HTR-8/SVneo (cell line): ENCODE measurements at regions not wholly inside any gene's neighbourhood (a gene's known extent, or its start where the extent isn't known, plus 50 kb on each side); places are given as distances from the start of the nearest gene placed in this dataset.

Experiments
- DNase-seq: peaks from one replicate; pipeline ENCODE4 v3.0.0; 2011; ENCODE audit warnings: low spot score, mixed read lengths; ENCODE audit not compliant: insufficient read length
- FAIRE-seq: peaks from 2 replicates; lab custom pipeline; 2011; peaks lifted over from hg19 to GRCh38; lab: Jason Lieb, UNC

DNA sequence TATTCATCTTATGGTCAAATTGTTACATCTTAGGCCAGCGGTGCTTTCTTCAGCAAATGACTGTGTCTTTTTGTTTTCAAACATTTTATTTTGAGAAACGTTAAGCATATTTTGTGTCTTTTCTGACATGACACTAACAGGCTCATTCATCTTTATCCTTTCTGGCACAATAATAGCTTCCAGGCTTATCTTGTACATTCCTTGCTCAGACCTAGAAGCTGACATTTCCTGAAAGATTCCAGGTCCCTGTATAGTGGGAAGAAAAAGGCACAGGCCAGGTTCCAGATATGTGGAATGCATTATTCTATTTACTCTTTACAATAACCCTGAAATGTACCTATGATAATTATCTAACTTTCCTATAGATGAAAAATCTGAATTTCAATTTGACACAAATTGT, 379.1 kb upstream of the B3GAT1 start:
- FAIRE-seq (no peak), DNase-seq (no peak)

DNA sequence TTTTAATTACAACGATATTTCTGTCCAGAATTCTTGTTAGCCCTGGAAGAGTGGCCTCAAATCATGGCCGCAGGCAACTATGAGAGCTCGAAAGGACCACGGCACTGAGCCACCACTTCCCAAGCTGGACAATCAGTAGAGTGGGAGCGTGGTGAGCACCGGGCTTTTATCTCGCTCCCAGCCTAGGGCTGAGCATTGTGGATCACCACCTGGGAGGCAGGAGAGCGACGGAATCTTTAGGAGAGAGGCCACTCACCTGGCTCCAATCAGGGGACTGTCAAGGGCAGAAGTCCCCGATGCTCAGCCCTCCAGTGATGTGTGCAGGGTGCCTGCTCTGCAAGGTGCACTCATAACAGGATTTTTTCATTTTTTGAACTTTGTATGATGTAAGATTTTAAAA, 377.1 kb upstream of the B3GAT1 start:
- no peak for DNase-seq
- no peak for FAIRE-seq

DNA sequence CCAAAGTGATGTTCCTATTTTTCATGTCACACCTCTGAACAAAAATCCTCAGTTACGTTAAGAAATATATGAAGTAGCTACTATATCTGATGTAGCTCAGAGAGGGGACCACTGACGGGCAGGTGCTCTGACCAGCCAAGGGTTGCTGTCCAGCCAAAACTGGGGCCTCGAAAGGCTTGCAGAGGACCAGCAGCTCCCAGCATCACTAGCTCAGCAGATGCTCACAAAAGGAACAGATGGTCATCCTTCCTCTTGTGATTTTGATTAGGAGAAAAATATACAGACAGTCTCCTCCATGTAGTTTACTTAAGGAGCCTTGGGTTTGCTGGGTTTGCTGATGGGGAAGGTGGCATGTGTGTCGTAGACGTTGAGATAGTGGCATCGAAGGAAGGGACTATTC, 374.6 kb upstream of the B3GAT1 start:
- FAIRE-seq (no peak), DNase-seq (no peak)

DNA sequence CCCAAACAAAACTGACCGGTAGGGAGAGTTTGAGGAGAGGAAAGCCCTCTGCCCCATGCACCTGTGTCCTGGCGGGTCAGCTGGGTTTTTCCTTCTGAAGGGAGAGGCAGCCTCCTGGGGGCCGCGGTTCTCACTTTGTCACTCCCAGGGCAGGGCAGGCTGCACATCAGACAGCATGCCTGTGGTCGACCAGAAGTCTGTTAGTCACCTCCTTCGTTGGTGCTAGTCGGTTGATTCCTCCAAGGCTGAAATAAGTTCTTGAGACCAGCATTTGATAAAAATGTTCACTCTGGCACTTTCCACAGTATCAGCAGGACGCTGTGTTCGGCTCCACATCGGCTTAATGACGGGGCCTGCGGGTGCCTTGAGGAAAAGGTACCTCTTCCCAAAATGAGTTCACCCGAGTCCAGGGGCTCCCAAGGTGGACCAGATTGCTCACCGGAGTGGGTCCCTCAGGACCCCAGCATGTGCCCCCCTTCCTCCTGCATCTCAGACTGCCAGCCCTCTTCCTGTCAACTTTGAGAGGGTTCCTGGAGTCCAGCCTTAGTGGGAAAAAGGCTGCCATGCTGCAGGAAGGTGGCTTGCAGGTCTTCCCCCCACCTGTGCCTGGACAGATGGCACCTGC, 373.7 kb upstream of the B3GAT1 start:
- no peak for FAIRE-seq
- DNase-seq: no peak

DNA sequence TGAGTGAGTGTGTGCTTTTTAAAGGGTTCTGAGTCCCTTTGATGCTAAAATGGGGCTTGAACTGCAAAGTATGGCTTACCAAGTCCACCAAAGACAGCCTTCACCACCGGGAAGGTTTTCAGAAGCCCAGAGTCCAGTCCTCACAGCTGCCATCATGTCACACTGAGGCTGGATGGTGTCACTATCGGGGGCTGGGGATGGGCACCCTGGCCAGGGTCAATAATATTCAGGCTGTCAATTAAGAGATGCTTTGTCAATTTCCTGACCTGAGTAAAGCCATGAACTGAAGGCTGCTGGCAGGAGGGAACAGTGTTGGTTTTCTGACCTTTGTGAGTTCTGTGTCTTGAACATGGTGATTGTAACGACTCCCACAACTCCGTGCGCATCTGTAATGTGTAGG, 373.0 kb upstream of the B3GAT1 start:
- FAIRE-seq (no peak), DNase-seq (no peak)

DNA sequence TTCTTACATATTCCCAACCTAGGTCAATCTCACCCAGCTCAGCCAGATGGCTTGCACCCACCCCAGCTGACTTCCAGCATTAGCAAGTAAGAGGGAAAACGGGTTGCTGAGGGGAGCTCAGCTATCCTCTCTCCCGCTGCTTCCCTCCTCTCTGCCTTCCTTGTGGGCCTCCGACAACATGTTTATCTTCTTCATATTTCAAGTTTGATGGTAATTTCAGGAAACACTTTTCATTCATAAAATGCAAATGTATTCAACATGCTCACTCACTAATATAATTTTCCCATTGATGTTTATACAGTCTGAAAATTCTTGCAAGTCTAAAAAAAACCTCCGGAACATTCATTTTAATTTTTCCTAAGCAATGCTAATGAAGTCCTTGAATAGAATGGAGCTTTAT, 372.5 kb upstream of the B3GAT1 start:
- DNase-seq (no peak), FAIRE-seq (no peak)

DNA sequence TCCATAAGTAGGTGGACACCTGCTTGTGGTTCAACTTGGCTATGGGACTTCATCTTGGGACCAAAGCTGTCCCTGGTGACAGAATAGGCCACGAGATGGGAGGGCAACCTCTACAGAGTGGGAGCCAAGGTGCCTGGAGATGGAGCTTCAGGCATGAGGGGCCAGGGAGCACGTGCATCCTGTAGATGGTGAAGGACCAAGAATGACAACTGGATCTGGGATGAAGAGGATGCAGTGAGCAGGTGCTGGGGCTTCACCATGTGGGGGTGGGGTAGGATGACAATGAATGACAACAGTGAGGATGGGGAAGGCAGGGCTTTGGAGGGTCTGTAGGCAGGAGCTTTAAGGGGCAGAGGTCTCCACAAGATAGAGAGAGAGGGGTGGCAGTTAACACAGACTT, 372.0 kb upstream of the B3GAT1 start:
- FAIRE-seq (no peak), DNase-seq (no peak)

DNA sequence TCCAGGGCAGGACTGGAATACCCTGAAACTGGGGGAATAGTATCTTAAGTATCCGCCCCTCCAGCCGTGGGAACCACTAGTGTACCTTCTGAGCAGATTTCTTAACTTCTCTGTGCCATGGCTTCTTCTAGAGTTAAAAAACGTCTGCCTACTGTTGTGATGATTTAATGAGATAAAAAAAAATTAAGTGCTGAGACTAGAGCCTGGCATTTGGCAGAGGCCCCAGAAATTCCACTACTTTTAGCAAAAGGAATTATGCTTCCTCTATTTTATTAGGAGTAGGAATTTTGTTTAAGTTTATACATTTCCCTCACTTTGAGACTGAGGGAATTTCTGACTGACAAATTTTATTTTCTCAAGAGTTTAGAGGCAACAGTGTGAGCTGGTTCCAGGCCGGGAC, 371.2 kb upstream of the B3GAT1 start:
- no peak for DNase-seq
- FAIRE-seq: no peak

DNA sequence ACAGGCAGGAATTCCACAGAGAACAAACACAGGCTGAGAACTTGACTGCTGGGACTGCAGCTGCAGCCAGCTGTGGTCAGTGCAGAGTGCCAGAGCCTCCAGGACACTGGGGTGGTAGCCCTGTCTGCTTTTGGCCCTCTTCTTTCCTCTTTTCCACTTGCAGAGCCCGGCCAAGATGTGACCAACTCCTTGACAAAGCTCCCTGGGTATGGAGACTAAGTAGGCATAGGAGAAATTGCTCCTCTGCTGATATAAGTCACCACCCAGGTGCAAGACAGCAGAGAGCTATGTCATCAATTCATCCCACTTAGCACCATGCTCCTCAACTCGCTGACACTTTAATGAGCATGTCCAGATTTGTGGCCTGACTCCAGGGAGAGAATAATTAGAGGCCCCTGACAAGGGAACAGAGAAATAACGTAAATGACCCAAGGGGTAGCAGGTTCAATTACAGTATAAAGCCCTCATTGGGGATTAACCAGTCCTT, 369.4 kb upstream of the B3GAT1 start:
- no peak for FAIRE-seq
- DNase-seq: no peak

DNA sequence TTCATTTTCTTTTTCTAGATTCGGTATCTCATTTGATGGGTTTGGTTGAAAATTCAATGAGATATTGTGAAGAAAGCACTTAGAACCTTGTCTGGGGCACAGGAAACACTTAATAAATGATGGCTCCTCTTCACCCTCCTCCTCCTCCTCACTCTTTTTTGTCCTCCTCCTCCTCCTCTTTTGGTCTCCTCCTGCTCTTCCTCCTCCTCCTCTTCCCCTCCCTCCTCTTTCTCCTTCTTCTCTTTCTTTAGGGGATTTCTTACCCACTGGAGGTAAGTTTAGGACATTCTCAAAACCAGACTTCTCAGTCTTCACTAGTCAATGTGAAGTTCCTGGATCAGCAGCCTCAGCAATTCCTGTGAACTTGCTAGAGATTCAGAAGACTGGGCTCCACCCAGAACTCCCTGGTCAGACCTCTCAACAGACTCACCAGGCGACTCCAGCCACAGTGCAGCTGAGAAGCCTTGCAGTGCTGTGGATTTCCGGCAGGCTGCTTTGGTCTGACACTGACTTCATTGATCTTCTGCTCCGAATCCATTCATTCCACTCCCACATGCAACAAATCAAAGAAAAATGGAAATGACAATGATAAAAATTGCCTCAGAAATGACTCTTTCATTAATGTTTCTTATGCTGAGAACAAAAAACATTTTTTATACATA, 368.6 kb upstream of the B3GAT1 start:
- FAIRE-seq (no peak), DNase-seq (no peak)

DNA sequence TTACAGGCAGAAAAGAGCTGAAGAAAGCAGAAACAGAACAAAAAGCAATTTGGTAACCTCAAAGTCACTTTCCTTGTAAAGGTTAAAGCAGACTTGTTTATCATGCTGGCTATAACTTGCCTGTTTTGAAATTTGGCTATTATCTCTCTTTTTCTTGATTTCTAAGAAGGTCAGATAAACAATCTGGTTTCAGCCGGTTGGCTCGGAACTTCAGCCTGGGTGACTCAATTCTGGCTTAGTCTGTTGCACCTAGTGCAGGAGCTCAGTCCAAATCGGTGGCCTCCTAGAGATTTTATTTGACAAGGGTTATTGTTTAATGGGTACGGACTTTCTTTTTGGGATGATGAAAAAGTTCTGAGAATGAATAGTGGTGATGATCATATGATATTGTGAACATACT, 367.1 kb upstream of the B3GAT1 start:
- FAIRE-seq (no peak), DNase-seq (no peak)

DNA sequence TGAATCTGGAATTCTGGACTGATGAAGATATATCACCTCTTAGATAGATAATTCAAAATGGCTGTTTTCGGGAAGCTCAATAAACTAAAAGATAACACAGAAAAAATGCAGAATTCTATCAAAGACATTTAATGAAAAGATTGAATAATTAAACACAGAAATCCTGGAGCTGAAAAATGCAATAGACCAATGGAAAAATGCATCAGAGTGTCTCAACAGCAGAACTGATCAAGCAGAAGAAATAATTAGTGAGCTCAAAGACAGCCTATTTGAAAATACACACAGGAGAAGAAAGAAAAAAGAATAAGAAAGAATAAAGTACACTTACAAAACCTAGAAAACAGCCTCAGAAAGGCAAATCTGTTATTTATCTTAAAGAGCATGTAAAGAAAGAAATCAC, 356.4 kb upstream of the B3GAT1 start:
- DNase-seq (no peak), FAIRE-seq (no peak)

DNA sequence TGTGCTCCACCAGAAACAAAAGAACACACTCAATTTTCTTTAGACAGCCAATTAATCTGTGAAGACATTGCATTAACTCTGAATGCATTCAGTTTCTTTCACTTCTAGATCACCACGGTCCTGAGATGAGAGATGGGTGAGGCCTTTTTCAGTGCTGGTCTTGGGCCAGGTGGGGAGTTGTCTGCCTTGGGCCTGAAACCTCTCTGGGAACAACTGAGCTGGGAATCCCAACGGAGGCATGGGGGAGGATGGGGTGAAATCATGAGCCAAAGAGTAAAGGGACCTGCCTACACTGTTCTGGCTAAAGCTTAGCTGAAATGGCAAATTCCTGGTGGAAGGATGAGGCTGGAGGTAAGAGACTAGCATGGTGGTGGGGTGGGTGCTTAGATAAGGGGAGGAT, 353.5 kb upstream of the B3GAT1 start:
- DNase-seq (no peak), FAIRE-seq (no peak)

DNA sequence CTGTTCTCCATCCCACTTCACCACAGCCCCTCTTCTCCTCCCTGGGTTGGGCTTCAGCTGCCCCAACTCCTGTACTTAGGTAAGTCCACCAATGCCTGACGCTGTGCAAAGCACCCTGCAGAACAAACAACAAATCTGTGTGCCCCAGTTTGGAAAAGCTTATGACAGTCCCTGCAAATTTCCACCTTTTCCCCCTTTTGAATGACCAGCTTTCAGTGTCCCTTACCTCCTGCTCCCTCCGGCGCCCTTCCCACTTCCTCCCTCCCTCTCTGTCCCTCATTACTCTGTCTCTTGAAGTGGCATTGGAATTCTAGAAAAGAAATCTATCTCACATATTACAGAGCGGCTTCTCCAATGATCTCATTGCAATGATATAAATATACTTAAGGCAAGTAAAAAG, 352.9 kb upstream of the B3GAT1 start:
- no peak for FAIRE-seq
- no peak for DNase-seq

DNA sequence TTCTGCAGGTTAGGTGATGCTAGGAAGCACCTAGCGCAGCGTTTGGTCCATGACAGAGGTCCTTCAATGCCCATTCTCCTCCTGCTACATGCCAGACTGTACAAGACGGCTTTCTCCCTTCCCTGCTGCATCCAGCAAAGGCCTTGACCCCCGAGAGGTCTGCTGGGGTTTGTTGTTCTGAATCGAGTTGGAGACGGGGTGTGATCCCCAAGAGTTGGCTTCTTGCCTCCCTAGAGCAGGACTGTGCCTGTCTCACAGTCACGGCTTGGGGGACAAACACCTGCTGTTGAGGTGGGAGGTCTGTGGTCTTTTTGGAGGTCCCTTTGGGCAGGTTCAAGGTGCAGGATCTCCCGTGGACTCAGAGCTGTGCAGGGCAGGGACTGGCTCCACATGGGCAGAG, 352.3 kb upstream of the B3GAT1 start:
- FAIRE-seq: no peak
- no peak for DNase-seq

DNA sequence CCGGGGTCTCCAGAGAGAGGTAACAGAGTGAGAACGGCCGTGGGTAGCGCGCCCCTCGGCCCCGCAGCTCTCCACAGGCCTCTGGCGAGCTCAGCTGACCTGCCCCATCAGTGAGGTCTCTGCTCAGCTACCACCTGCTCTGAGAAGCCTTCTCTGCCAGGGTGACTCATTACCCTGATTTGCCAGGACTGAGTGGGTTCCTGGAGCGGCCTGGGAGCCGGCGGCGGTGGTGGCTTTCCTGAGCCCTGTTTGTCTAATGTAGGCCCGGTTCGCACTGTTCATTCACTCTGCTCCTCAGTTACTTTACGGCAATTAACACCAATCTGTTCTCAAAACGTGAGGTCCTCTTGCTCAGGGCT, 351.0 kb upstream of the B3GAT1 start:
- FAIRE-seq (no peak), DNase-seq (no peak)

DNA sequence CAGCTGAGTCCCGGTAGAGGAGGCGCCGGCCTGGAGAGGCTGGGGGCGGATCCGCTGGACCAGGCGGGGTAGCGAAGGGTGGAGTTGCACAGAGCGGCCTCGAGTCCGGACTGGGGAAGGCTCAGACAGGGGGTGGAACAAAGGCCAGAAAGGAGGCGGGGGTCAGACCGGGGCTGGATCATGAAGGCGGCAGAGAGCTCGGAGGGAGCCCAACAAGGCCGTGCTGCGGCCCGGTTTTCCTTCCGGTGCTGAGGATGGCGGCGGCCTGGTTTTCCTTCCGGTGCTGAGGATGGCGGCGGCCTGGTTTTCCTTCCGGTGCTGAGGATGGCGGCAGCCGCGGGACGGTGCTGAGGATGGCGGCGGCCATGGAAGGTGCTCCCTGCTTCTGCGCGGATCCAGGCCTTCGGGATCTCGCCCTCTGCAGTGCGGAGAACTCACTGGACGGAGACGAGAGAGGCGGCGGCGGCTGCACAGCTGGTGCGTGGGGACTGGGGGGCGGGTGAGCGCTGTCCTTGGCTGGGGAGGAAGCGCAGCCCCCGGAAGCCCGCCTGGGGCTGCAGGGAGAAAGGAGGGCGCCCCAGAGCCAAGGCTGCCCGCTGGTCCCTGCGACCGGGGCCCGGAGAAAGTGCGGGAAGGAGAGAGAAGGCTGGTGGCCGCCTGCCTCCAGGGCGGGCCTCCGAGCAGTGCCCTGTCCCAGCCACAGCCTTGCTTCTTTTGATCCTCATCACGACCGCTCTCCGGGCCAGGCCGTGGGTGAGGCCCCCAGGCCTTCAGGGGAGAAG, 350.4 kb upstream of the B3GAT1 start:
- FAIRE-seq: no peak

DNA sequence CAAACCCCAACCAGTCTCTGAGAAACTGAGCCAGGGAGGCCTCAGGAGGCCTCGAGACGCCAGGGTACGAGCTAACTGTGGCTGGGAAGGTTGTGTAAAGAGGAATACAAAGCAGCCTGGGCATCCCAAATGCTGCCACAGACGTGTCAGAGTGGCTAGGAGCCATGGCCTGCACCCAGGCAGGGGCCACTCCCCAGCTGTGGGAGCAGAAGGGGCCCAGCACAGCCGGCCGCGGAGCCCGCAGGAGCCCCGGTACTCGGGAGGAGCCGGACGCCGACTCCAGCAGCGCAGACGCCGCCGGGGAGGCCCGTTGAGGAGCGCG, 349.8 kb upstream of the B3GAT1 start:
- FAIRE-seq (no peak), DNase-seq (no peak)

More for the DNA sequence above, 350.4 kb upstream of the B3GAT1 start:
- no peak for DNase-seq

DNA sequence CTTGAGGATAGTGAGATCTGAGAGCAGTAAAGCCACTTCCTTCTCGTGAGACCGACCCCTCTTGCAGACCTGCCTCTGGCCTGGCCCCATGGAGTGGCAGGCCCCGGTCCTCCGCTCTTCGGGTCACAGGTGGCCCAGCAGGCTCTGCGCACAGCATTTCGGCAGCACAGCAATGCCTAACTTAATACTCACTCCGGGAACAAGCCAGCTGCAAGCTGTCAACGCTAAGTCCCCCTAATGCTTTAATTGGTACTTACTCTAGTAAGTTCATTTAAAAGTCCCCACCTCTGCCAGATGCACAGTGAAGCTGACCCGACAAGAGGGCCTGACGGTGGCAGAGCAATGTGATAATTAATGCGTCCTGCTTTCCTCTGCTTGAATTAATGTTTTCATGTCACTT, 349.3 kb upstream of the B3GAT1 start:
- DNase-seq (no peak), FAIRE-seq (no peak)

DNA sequence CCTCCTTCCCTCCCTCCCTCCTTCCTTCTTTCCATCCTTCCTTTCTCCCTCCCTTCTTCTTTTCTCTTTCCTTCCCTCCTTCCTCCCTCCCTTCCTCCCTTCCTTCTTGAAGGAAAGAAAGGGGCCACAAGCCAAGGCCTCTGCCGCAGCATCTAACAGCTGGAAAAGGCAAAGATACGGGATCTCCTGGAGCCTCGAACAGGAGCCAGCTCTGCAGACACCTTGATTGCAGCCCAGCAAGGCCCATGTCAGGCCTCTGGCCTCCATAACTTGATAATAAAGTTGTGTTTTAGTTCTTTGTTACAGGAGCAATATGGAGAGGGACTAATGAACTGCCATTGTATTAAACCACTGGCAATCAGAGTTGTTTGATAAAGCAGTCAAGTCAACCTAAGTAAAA, 348.9 kb upstream of the B3GAT1 start:
- no peak for DNase-seq
- FAIRE-seq: no peak

DNA sequence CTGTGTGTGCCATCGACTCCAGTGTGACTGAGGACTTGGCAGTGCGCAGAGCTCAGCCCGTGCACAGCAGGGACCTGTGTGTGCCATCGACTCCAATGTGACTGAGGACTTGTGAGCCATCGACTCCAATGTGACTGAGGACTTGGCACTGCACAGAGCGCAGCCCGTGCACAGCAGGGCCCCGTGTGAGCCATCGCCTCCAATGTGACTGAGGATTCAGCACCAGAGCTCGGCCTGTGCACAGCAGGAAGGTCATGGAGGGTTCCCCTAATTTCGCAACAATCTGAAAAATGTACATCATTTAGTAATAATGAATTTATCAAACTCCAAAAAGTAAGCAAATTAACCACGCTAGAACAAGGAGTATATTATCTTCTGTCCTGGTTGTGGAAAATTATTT, 348.3 kb upstream of the B3GAT1 start:
- no peak for FAIRE-seq
- no peak for DNase-seq

DNA sequence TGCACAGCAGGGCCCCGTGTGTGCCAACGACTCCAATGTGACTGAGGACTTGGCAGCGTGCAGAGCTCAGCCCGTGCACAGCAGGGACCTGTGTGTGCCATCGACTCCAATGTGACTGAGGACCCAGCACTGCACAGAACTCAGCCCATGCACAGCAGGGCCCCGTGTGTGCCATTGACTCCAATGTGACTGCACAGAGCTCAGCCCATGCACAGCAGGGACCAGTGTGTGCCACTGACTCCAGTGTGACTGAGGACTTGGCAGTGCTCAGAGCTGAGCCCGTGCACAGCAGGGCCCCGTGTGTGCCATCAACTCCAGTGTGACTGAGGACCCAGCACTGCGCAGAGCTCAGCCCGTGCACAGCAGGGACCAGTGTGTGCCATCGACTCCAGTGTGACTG, 347.8 kb upstream of the B3GAT1 start:
- DNase-seq: no peak
- no peak for FAIRE-seq
